H1 (cell line): ENCODE measurements at regions not wholly inside any gene's neighbourhood (a gene's known extent, or its start where the extent isn't known, plus 50 kb on each side); places are given as distances from the start of the nearest gene placed in this dataset.

Experiments
- BRCA1 ChIP-seq: IDR thresholded peaks from 2 replicates; pipeline ENCODE4 v1.6.1; 2012; ENCODE audit warnings: low read depth, low read length, improper control_type of control experiment
- CHD1 ChIP-seq: IDR thresholded peaks from 2 replicates; pipeline ENCODE4 v1.6.1; 2012; ENCODE audit warnings: low read depth, low read length, improper control_type of control experiment
- EZH2 ChIP-seq: fragments of 200-600 bp; sonication (generic); IDR thresholded peaks from 2 replicates; pipeline ENCODE4 v1.7.1; 2012; ENCODE audit warnings: low read depth, mild to moderate bottlenecking, moderate library complexity, low read length, inconsistent platforms; ENCODE audit not compliant: severe bottlenecking

DNA sequence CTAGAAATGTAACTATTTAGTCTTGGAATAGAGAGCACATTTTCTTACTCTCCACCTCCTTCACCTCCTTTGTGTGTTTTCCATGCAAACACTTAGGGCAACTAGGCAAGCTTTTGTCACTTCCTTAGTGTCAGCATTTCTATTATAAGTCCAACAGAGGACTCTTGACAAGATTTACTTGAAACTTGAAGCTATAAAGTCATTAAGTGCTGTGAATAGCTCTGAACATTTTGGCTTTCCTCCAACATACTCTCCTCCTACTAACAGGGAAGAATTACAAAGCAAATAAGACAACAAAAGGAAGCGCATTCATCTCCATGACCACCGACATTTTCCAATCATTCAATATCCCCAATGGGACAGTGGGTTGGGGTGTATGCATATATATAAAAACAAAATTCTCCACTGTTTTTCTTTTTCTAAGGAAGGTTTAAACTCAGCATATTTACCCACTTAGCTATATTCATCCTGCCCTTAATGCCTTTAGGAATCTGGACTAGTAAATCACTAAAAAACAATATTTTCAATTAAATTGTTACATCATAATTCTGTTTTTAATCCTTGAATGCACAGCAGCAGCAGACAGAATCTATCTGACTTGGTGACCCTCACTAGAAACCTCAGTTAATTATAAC is 264.6 kb downstream of the SNCA start (continued):
- TF ChIP-seq CHD1 (no peak), BRCA1 (no peak), EZH2 (no peak)
- TF ChIP-seq, all 59 proteins: peak for 0
